ENCODE measurements at regions not wholly inside any gene's neighbourhood (a gene's known extent, or its start where the extent isn't known, plus 50 kb on each side); places are given as distances from the start of the nearest gene placed in this dataset.
"Not testable (repeated sequence)": the region's sequence is repeated elsewhere in the genome, so short reads cannot be mapped to it uniquely, and the experiment has no call there.

DNA sequence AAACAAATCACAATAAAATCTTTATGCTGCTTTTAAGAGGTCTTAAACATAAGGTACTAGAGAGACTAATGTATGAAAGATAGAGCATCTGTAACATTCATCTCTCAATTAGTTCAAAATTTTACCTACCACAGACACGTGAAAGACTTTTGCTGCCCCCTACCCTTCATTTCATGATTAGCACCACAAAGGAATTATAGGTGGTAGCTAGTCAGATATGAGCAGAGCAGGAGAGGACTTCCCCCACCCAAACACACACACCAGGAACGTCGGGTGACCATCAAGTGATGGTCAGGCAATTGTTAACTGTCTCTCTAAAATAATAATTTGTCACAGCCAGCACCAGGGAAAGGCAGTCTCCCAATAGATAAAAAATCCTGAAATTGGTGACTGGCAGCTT lies 1531.7 kb upstream of the SPRY2 start:
- no peaks in the 10 kb centered on the region for H4K20me1 ChIP-seq (ENCODE audit: insufficient read depth, low read length)
- H2AFZ ChIP-seq (ENCODE audit: low read length) = no peak overlapping the region
- H3K36me3 ChIP-seq (ENCODE audit: insufficient read depth, low read length) = no peaks in the 10 kb centered on the region
- H3K4me3 ChIP-seq (ENCODE audit: insufficient read depth, low read length) = no peak overlapping the region
- H3K27me3 ChIP-seq (ENCODE audit: insufficient read depth, low read length) = no peaks in the 10 kb centered on the region
- H3K4me2 ChIP-seq (ENCODE audit: insufficient read depth, low read length) = no peak overlapping the region
- H3K4me1 ChIP-seq (ENCODE audit: insufficient read depth, low read length) = no peaks in the 10 kb centered on the region
- no peak overlapping the region for H3K27ac ChIP-seq (ENCODE audit: low read depth, low read length)
- TF ChIP-seq, protein P1, sequence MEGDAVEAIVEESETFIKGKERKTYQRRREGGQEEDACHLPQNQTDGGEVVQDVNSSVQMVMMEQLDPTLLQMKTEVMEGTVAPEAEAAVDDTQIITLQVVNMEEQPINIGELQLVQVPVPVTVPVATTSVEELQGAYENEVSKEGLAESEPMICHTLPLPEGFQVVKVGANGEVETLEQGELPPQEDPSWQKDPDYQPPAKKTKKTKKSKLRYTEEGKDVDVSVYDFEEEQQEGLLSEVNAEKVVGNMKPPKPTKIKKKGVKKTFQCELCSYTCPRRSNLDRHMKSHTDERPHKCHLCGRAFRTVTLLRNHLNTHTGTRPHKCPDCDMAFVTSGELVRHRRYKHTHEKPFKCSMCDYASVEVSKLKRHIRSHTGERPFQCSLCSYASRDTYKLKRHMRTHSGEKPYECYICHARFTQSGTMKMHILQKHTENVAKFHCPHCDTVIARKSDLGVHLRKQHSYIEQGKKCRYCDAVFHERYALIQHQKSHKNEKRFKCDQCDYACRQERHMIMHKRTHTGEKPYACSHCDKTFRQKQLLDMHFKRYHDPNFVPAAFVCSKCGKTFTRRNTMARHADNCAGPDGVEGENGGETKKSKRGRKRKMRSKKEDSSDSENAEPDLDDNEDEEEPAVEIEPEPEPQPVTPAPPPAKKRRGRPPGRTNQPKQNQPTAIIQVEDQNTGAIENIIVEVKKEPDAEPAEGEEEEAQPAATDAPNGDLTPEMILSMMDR (IDR thresholded peaks at IDR 0.05; ENCODE audit: extremely low read depth, low read depth, low read length) = no peak
- no peaks in the 10 kb centered on the region for H3K9me3 ChIP-seq (ENCODE audit: low read depth, low read length)
- no peaks in the 10 kb centered on the region for H3K79me2 ChIP-seq (ENCODE audit: insufficient read depth, low read length)
- no peak for DNase-seq (ENCODE audit: insufficient read length, low spot score, missing footprints)

DNA sequence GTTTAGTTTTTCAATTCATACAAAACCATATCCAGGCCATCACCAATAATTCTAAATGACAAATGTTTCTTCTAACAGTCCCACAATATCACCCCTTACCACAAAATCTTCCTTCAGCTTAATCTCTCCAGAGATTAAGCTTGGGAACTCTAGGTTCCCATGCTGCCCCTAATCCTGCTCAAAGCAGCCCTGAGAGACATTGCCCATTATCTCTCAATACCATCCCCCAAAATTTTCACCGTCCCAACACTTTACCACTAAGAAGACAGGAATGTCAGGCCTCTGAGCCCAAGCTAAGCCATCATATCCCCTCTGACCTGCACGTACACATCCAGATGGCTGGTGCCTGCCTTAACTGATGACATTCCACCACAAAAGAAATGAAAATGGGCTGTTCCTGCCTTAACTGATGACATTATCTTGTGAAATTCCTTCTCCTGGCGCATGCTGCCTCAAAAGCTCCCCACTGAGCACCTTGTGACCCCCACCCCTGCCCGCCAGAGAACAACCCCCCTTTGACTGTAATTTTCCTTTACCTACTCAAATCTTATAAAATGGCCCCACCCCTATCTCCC lies 1530.9 kb upstream of the SPRY2 start:
- H3K36me3 ChIP-seq (ENCODE audit: insufficient read depth, low read length); H3K4me3 ChIP-seq (ENCODE audit: insufficient read depth, low read length); H3K27me3 ChIP-seq (ENCODE audit: insufficient read depth, low read length); DNase-seq (ENCODE audit: insufficient read length, low spot score, missing footprints); H4K20me1 ChIP-seq (ENCODE audit: insufficient read depth, low read length); H3K4me1 ChIP-seq (ENCODE audit: insufficient read depth, low read length); H3K79me2 ChIP-seq (ENCODE audit: insufficient read depth, low read length); H3K4me2 ChIP-seq (ENCODE audit: insufficient read depth, low read length); H3K9me3 ChIP-seq (ENCODE audit: low read depth, low read length); H2AFZ ChIP-seq (ENCODE audit: low read length); H3K27ac ChIP-seq (ENCODE audit: low read depth, low read length): not testable (repeated sequence)

DNA sequence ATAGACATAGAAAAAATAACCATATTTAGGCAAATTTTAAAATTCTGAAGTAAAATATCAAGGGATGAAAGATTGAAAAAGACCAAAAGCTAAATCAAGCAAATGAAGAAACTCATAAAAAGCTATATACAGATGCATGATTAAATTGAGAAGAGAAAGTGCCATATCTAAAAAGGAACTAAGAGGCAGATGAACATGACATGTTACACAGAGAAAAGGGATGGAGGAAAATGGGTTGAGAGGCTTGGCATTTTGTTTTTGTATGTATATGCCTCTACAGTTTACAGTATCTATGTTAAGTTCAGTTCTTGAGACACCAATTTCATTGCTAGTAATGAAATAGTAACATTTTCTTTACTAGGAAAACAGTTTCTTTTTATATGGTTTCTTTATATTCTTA lies 1507.4 kb upstream of the SPRY2 start:
- Histone ChIP-seq H3K4me3 (ENCODE audit: insufficient read depth, low read length) (no peak overlapping the region), H3K9me3 (ENCODE audit: low read depth, low read length) (peaks cover 2% of the 10 kb centered on the region), H3K27me3 (ENCODE audit: insufficient read depth, low read length) (no peaks in the 10 kb centered on the region), H3K27ac (ENCODE audit: low read depth, low read length) (no peak overlapping the region), H3K4me1 (ENCODE audit: insufficient read depth, low read length) (no peaks in the 10 kb centered on the region), H3K4me2 (ENCODE audit: insufficient read depth, low read length) (no peak overlapping the region), H4K20me1 (ENCODE audit: insufficient read depth, low read length) (no peaks in the 10 kb centered on the region), H3K79me2 (ENCODE audit: insufficient read depth, low read length) (no peaks in the 10 kb centered on the region), H2AFZ (ENCODE audit: low read length) (no peak overlapping the region), H3K36me3 (ENCODE audit: insufficient read depth, low read length) (no peaks in the 10 kb centered on the region)
- DNase-seq (ENCODE audit: insufficient read length, low spot score, missing footprints) = no peak
- TF ChIP-seq, protein P1 (IDR thresholded peaks at IDR 0.05; ENCODE audit: extremely low read depth, low read depth, low read length) = no peak

DNA sequence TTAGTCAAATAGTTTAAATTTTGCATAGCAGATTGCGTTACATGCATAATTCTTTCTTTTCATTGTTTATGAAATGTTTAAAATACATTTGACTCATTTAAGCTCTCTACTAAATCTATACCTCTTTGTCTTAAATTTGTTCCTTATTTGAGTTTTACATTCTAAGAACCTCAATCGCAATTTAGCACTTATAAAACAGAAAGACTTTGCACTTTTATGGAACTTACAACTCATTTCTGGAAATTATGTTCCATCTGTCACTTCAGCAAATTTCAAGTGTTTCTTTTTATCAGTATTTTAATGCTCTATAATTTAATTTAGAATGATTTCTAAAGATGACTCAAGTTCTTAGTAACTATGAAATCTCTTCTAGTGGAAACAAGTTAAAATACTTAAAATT lies 1505.8 kb upstream of the SPRY2 start:
- Histone ChIP-seq H3K79me2 (ENCODE audit: insufficient read depth, low read length) (no peaks in the 10 kb centered on the region), H3K4me3 (ENCODE audit: insufficient read depth, low read length) (no peak overlapping the region), H3K4me1 (ENCODE audit: insufficient read depth, low read length) (no peaks in the 10 kb centered on the region), H2AFZ (ENCODE audit: low read length) (no peak overlapping the region), H3K36me3 (ENCODE audit: insufficient read depth, low read length) (no peaks in the 10 kb centered on the region), H3K27ac (ENCODE audit: low read depth, low read length) (no peak overlapping the region), H3K4me2 (ENCODE audit: insufficient read depth, low read length) (no peak overlapping the region), H3K27me3 (ENCODE audit: insufficient read depth, low read length) (no peaks in the 10 kb centered on the region), H3K9me3 (ENCODE audit: low read depth, low read length) (peaks cover 2% of the 10 kb centered on the region), H4K20me1 (ENCODE audit: insufficient read depth, low read length) (no peaks in the 10 kb centered on the region)
- TF ChIP-seq, protein P1 (IDR thresholded peaks at IDR 0.05; ENCODE audit: extremely low read depth, low read depth, low read length) = no peak
- no peak for DNase-seq (ENCODE audit: insufficient read length, low spot score, missing footprints)

All from osteoblast (primary cell).